OCI-LY1 (cell line): ENCODE measurements at regions not wholly inside any gene's neighbourhood (a gene's known extent, or its start where the extent isn't known, plus 50 kb on each side); places are given as distances from the start of the nearest gene placed in this dataset.

Experiments
- CTCF ChIP-seq: fragments of 200-600 bp; sonication (generic), shearing (Covaris generic); IDR thresholded peaks from 2 replicates; pipeline ENCODE4 v1.5.1; 2017; ENCODE audit warnings: mild to moderate bottlenecking, antibody characterized with exemption, low read length, moderate library complexity, mixed read lengths
- EZH2 ChIP-seq: fragments of 200-600 bp; sonication (generic), shearing (Covaris generic); IDR thresholded peaks from 2 replicates; pipeline ENCODE4 v1.8.0; 2017; ENCODE audit warnings: borderline replicate concordance, mixed run types, mild to moderate bottlenecking, antibody characterized with exemption, low read length, moderate library complexity, mixed read lengths

DNA sequence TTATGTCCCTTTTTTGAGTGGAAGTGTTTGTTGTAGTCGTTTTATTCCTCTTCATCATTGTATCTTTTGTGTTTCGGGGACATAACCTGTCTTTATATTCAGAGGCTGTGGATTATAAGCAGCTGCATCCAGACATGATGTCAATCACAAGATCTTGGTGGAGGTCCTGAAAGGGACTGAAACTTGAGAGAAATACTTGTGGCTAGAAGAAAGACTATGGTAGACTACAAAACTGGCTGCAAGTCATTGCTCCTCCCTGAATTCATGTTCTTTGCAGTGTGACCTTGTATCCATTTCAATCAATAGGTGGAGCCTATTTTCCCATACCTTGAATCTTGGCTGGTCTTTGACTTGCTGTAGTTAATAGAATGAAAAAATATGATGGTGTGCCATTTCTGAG is 442.4 kb upstream of the PLXNA2 start:
- no peak for TF ChIP-seq CTCF
- TF ChIP-seq EZH2, result no peak
